Islet of Langerhans (tissue), 1 donor: ENCODE measurements at regions not wholly inside any gene's neighbourhood (a gene's known extent, or its start where the extent isn't known, plus 50 kb on each side); places are given as distances from the start of the nearest gene placed in this dataset.

Experiments used
- FAIRE-seq: peaks from one replicate; lab custom pipeline; 2011; peaks lifted over from hg19 to GRCh38; lab: Jason Lieb, UNC

DNA sequence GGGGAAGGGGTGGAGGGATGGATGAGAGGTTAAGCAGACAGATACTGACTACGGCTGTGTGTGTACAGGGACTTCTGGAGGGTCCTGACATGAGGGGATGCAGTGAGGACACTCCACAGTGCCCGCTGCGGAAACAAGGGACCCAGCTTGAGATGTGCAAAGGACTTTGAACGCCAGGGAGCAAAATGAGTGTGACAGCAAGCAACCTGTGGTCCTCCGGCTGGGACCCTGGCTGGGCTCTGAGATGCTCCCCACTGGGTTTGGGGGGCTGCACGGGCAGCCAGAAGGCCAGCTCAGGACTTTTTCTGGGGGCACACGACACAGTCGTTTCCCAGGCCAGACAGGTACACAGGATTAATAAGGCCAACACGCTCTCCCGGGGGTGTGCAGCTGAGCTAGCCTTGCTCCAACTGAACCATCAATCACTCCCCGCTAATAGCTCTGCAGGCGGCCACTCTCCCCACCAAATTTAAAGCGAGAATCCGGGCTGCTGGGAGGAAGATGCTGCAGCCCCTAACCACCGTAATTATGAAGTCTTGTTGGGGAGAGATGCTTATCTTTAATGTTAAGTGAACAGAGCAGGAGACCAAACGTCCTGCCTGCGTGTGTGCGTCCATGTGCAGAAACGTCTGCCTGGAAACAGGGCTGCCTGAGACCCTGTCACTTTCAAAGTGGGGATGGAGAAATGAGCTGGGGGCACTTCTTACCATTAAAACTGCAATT, 51.6 kb upstream of the DLK1 start:
- FAIRE-seq = no peak

DNA sequence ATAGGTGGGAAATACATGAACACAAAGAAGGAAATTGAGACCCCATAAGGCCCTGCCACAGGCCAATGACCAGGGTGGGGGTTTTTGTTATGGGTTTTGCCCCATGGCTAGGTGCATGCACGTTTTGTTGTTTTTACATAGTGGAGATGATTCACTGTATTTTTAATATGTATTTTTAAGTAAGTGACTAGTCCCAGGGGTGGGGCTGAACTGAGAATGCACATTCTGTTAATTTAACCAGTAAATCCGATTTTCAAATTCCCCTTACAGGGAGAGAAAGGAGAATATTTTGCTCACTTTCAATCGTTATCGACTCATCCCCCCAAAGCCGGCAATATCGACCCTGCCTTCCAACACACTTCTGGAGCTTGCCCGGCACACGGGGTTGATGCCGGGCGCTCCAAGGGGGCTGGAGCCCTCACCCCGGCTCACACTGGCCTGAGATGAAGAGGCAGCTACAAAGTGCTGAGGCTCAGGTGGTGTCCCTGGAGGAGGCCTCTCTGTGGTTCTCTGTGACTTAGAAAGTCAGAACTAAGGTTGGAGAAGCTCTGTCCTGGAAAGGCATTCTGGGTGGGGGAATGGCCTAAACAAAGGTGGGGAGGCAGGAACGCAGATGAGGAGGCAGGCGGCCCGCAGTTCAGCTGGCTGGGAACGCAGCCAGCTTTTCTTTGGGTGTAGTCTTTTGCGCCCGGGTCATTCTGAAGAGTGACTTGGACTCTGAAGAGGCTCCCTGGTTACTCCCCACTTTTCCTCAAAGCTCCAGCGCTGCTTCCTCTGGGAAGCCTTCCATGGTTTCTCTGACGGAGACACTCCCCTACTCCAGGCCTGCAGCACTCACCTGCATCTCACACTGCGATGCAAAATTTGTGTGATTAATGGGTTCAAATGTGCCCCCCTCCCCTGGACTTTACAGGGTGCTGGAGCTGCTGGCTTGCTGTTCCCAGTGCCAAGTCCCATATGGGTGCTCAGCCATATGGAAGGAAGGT, 50.7 kb upstream of the DLK1 start:
- FAIRE-seq = no peak
